Neural cell (in vitro differentiated cells): ENCODE measurements at regions not wholly inside any gene's neighbourhood (a gene's known extent, or its start where the extent isn't known, plus 50 kb on each side); places are given as distances from the start of the nearest gene placed in this dataset.

Experiments used
- H2AFZ ChIP-seq: fragments of 200-600, 300-800 bp; sonication (generic), shearing (Covaris generic); 2 replicates; pipeline ENCODE4 v1.6.0; 2014; ENCODE audit warnings: low read depth, mild to moderate bottlenecking, antibody characterized with exemption, low read length, moderate library complexity
- H3F3A ChIP-seq: fragments of 200-600 bp; shearing (Covaris generic); 2 replicates; pipeline ENCODE4 v1.6.1; 2016; ENCODE audit warnings: mild to moderate bottlenecking, moderate library complexity, mixed read lengths, antibody characterized with exemption, low read length; ENCODE audit not compliant: insufficient read depth, poor library complexity, severe bottlenecking
- H3K27ac ChIP-seq: fragments of 200-600, 300-800 bp; sonication (generic), shearing (Covaris generic); 2 replicates; pipeline ENCODE4 v1.5.1; 2014; ENCODE audit warnings: mild to moderate bottlenecking, low read length, moderate library complexity
- H3K27me3 ChIP-seq: fragments of 300-800, 200-600 bp; sonication (generic), shearing (Covaris generic); 2 replicates; pipeline ENCODE4 v1.6.0; 2014; ENCODE audit warnings: mild to moderate bottlenecking, low read depth, low read length, moderate library complexity; ENCODE audit not compliant: insufficient read depth
- H3K36me3 ChIP-seq: fragments of 300-800, 200-600 bp; sonication (generic), shearing (Covaris generic); 2 replicates; pipeline ENCODE4 v1.5.1; 2014; ENCODE audit warnings: mild to moderate bottlenecking, antibody characterized with exemption, low read length, moderate library complexity; ENCODE audit not compliant: insufficient read depth
- H3K4me2 ChIP-seq: fragments of 300-800, 200-600 bp; sonication (generic), shearing (Covaris generic); 2 replicates; pipeline ENCODE4 v1.6.0; 2014; ENCODE audit warnings: mild to moderate bottlenecking, low read length
- H3K4me3 ChIP-seq: fragments of 300-800, 200-600 bp; sonication (generic), shearing (Covaris generic); 2 replicates; pipeline ENCODE4 v1.5.1; 2014; ENCODE audit warnings: mild to moderate bottlenecking, low read length, moderate library complexity
- H3K79me2 ChIP-seq: fragments of 200-600 bp; shearing (Covaris generic); replicated peaks from 2 replicates; pipeline ENCODE4 v1.6.0; 2014; ENCODE audit warnings: mild to moderate bottlenecking, low read length, moderate library complexity; ENCODE audit not compliant: insufficient read depth
- H3K9ac ChIP-seq: fragments of 300-800, 200-600 bp; sonication (generic), shearing (Covaris generic); 2 replicates; pipeline ENCODE4 v1.6.1; 2016; ENCODE audit warnings: mild to moderate bottlenecking, low read length, mixed read lengths
- H3K9me2 ChIP-seq: fragments of 200-600 bp; shearing (Covaris generic); 2 replicates; pipeline ENCODE4 v1.6.1; 2016; ENCODE audit warnings: mild to moderate bottlenecking, low read length, mixed read lengths; ENCODE audit not compliant: insufficient read depth
- H3K9me3 ChIP-seq: fragments of 200-600, 300-800 bp; sonication (generic), shearing (Covaris generic); 2 replicates; pipeline ENCODE4 v1.6.1; 2016; ENCODE audit warnings: mild to moderate bottlenecking, mixed run types, low read length, moderate library complexity, mixed read lengths
- H4K20me1 ChIP-seq: fragments of 200-600 bp; shearing (Covaris generic); 2 replicates; pipeline ENCODE4 v1.6.1; 2016; ENCODE audit warnings: mild to moderate bottlenecking, mixed run types; ENCODE audit not compliant: insufficient read depth
- EP300 ChIP-seq: fragments of 450-650 bp; conservative IDR thresholded peaks from 2 replicates; pipeline ENCODE4 v1.6.1; 2014; ENCODE audit warnings: antibody characterized with exemption, mild to moderate bottlenecking, moderate library complexity; ENCODE audit not compliant: poor library complexity, severe bottlenecking
- EZH2 ChIP-seq: fragments of 200-600, 300-800 bp; shearing (Covaris generic), sonication (generic); IDR thresholded peaks from 2 replicates; pipeline ENCODE4 v1.6.1; 2014; ENCODE audit warnings: antibody characterized with exemption, low read length, borderline replicate concordance, mild to moderate bottlenecking; ENCODE audit not compliant: insufficient read depth, poor library complexity, severe bottlenecking
- MXI1 ChIP-seq: fragments of 450-650 bp; conservative IDR thresholded peaks from 2 replicates; pipeline ENCODE4 v1.6.1; 2014; ENCODE audit warnings: antibody characterized with exemption, mild to moderate bottlenecking; ENCODE audit not compliant: poor library complexity, severe bottlenecking
- POLR2AphosphoS5 ChIP-seq: IDR thresholded peaks from 2 replicates; pipeline ENCODE4 v1.6.1; 2012
- RAD21 ChIP-seq: fragments of 450-650 bp; conservative IDR thresholded peaks from 2 replicates; pipeline ENCODE4 v1.6.1; 2014; ENCODE audit warnings: antibody characterized with exemption, mild to moderate bottlenecking, moderate library complexity
- SMC3 ChIP-seq: fragments of 450-650 bp; conservative IDR thresholded peaks from 2 replicates; pipeline ENCODE4 v1.6.1; 2014; ENCODE audit warnings: antibody characterized with exemption, mild to moderate bottlenecking, moderate library complexity; ENCODE audit not compliant: poor library complexity
- TAF1 ChIP-seq: IDR thresholded peaks from 2 replicates; pipeline ENCODE4 v1.6.1; 2012; ENCODE audit warnings: low read depth
- TF ChIP-seq, protein P1 (sequence below): fragments of 450-650 bp; IDR thresholded peaks from 2 replicates; pipeline ENCODE4 v1.5.1; 2014; ENCODE audit warnings: antibody characterized with exemption, mild to moderate bottlenecking, moderate library complexity; ENCODE audit not compliant: poor library complexity, severe bottlenecking
- TF ChIP-seq, protein P2 (sequence below): IDR thresholded peaks from 2 replicates; pipeline ENCODE4 v1.6.1; 2012; ENCODE audit warnings: borderline replicate concordance

DNA sequence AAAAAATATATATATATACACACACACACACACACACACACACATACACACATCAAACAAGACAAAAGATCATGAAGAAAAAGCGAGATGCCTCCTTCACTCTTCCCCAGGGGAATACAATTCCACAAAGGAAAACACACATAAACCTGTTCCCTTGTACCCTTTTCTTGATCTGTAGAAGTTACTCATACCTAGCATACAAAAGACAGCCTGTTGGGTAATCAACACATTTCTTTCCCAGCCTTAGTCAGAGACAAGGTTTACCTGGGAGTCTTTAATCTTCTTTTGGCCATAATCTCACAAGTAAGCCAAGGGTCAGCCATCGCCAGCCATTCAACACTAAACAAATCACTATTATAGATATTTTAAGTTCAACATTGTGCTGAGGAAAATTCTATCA lies 407.0 kb downstream of the SUCLG1 start:
- Histone ChIP-seq H3K36me3 (no peaks in the 10 kb centered on the region), H2AFZ (no peak overlapping the region), H4K20me1 (no peaks in the 10 kb centered on the region), H3F3A (no peaks in the 10 kb centered on the region), H3K4me2 (no peak overlapping the region), H3K27me3 (no peaks in the 10 kb centered on the region), H3K79me2 (no peaks in the 10 kb centered on the region), H3K9me3 (no peaks in the 10 kb centered on the region), H3K4me3 (no peak overlapping the region), H3K9me2 (no peaks in the 10 kb centered on the region), H3K9ac (no peak overlapping the region), H3K27ac (peak overlapping the region; percentile 55)
- TF ChIP-seq EZH2 (no peak), RAD21 (no peak), MXI1 (no peak), EP300 (no peak), POLR2AphosphoS5 (no peak), TAF1 (no peak), SMC3 (no peak)
- TF ChIP-seq, protein P1, sequence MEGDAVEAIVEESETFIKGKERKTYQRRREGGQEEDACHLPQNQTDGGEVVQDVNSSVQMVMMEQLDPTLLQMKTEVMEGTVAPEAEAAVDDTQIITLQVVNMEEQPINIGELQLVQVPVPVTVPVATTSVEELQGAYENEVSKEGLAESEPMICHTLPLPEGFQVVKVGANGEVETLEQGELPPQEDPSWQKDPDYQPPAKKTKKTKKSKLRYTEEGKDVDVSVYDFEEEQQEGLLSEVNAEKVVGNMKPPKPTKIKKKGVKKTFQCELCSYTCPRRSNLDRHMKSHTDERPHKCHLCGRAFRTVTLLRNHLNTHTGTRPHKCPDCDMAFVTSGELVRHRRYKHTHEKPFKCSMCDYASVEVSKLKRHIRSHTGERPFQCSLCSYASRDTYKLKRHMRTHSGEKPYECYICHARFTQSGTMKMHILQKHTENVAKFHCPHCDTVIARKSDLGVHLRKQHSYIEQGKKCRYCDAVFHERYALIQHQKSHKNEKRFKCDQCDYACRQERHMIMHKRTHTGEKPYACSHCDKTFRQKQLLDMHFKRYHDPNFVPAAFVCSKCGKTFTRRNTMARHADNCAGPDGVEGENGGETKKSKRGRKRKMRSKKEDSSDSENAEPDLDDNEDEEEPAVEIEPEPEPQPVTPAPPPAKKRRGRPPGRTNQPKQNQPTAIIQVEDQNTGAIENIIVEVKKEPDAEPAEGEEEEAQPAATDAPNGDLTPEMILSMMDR = no peak
- TF ChIP-seq, protein P2, sequence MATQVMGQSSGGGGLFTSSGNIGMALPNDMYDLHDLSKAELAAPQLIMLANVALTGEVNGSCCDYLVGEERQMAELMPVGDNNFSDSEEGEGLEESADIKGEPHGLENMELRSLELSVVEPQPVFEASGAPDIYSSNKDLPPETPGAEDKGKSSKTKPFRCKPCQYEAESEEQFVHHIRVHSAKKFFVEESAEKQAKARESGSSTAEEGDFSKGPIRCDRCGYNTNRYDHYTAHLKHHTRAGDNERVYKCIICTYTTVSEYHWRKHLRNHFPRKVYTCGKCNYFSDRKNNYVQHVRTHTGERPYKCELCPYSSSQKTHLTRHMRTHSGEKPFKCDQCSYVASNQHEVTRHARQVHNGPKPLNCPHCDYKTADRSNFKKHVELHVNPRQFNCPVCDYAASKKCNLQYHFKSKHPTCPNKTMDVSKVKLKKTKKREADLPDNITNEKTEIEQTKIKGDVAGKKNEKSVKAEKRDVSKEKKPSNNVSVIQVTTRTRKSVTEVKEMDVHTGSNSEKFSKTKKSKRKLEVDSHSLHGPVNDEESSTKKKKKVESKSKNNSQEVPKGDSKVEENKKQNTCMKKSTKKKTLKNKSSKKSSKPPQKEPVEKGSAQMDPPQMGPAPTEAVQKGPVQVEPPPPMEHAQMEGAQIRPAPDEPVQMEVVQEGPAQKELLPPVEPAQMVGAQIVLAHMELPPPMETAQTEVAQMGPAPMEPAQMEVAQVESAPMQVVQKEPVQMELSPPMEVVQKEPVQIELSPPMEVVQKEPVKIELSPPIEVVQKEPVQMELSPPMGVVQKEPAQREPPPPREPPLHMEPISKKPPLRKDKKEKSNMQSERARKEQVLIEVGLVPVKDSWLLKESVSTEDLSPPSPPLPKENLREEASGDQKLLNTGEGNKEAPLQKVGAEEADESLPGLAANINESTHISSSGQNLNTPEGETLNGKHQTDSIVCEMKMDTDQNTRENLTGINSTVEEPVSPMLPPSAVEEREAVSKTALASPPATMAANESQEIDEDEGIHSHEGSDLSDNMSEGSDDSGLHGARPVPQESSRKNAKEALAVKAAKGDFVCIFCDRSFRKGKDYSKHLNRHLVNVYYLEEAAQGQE = no peak

DNA sequence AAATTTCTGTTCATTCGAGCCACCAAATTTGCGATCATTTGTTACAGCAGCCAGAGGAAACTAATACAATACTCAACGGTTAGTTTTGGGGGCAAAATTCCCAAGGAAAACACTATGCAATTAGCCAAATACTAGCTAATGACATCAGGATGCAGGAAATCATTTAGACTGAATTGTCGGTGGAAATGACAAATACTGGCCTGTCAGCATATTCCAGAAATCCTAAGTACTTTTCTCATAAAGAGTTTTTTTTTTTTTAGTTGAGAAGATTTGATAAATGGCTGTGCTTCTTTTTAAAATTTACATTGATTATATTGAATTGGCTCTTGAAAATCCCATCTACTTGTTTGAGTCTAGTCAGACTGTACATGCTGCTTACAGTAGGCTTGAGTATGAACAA lies 410.1 kb downstream of the SUCLG1 start:
- Histone ChIP-seq H3K9me3 (no peaks in the 10 kb centered on the region), H3K36me3 (no peaks in the 10 kb centered on the region), H3K27me3 (no peaks in the 10 kb centered on the region), H3K79me2 (no peaks in the 10 kb centered on the region), H3K27ac (no peak overlapping the region), H2AFZ (no peak overlapping the region), H3K4me3 (no peak overlapping the region), H3K4me2 (no peak overlapping the region), H3K9me2 (no peaks in the 10 kb centered on the region), H3F3A (no peaks in the 10 kb centered on the region), H4K20me1 (no peaks in the 10 kb centered on the region), H3K9ac (no peak overlapping the region)
- TF ChIP-seq MXI1 (no peak), EZH2 (no peak), POLR2AphosphoS5 (no peak), EP300 (no peak), SMC3 (no peak)
- TF ChIP-seq, protein P1 = no peak
- TF ChIP-seq, protein P2 = no peak
